ENCODE measurements at regions not wholly inside any gene's neighbourhood (a gene's known extent, or its start where the extent isn't known, plus 50 kb on each side); places are given as distances from the start of the nearest gene placed in this dataset.

- H3K79me2 ChIP-seq (ENCODE audit: control insufficient read depth, insufficient read depth, low read length) = no peaks in the 10 kb centered on the region
- FAIRE-seq = no peak
- H3K36me3 ChIP-seq (ENCODE audit: control insufficient read depth in 2 of 2, extremely low read depth in 1 of 2, insufficient read depth in 2 of 2, low read length in 2 of 2) = no peaks in the 10 kb centered on the region
- dilution Hi-C loops (cut with MboI; ENCODE audit: extremely low pct_ligation_motif_present, low sequenced_read_pairs) = no loop called here
- H3K9me1 ChIP-seq (ENCODE audit: control insufficient read depth, extremely low read depth, insufficient read depth, low read length) = no peaks in the 10 kb centered on the region
- no peak overlapping the region for H2AFZ ChIP-seq (ENCODE audit: control insufficient read depth, low read length)
- no peaks in the 10 kb centered on the region for H3K27me3 ChIP-seq (ENCODE audit: control insufficient read depth, extremely low read depth, insufficient read depth, low read length)
- no peak for DNase-seq (ENCODE audit: low read depth, low spot score)
- H3K9me3 ChIP-seq (ENCODE audit: control insufficient read depth, low read depth, low read length) = no peaks in the 10 kb centered on the region
- no peak overlapping the region for H3K4me3 ChIP-seq (ENCODE audit: control insufficient read depth in 2 of 3, extremely low read depth in 1 of 3, insufficient read depth in 2 of 3, low read depth in 1 of 3, low read length in 3 of 3)
- H3K27ac ChIP-seq (ENCODE audit: control insufficient read depth, insufficient read depth, low read length) = no peak overlapping the region
- TF ChIP-seq CTCF (optimal IDR thresholded peaks at IDR 0.05 in 1 of 3, IDR thresholded peaks at IDR 0.05 in 1 of 3, conservative IDR thresholded peaks at IDR 0.05 in 1 of 3; ENCODE audit: extremely low read depth in 1 of 3, insufficient read depth in 2 of 3, low read length in 3 of 3) = no peak
- no peak for TF ChIP-seq EZH2 (IDR thresholded peaks at IDR 0.05; ENCODE audit: low read length)
- H3K4me2 ChIP-seq (ENCODE audit: control insufficient read depth, extremely low read depth, insufficient read depth, low read depth, low read length) = no peak overlapping the region
- H4K20me1 ChIP-seq (ENCODE audit: control insufficient read depth, extremely low read depth, insufficient read depth, low read length) = no peaks in the 10 kb centered on the region
- H3K4me1 ChIP-seq (ENCODE audit: control insufficient read depth, extremely low read depth, insufficient read depth, low read length) = peaks cover 2% of the 10 kb centered on the region
- no peak overlapping the region for H3K9ac ChIP-seq (ENCODE audit: control insufficient read depth, extremely low read depth, insufficient read depth, low read length)
Observed at GRCh38 chr5:158082696-158083287, 223.8 kb upstream of the CLINT1 start.

- TF ChIP-seq CTCF (optimal IDR thresholded peaks at IDR 0.05 in 1 of 3, IDR thresholded peaks at IDR 0.05 in 1 of 3, conservative IDR thresholded peaks at IDR 0.05 in 1 of 3; ENCODE audit: extremely low read depth in 1 of 3, insufficient read depth in 2 of 3, low read length in 3 of 3) = no peak
- TF ChIP-seq EZH2 (IDR thresholded peaks at IDR 0.05; ENCODE audit: low read length) = no peak
- H3K27me3 ChIP-seq (ENCODE audit: control insufficient read depth, extremely low read depth, insufficient read depth, low read length) = no peaks in the 10 kb centered on the region
- peaks cover 2% of the 10 kb centered on the region for H3K4me1 ChIP-seq (ENCODE audit: control insufficient read depth, extremely low read depth, insufficient read depth, low read length)
- no peak overlapping the region for H3K9ac ChIP-seq (ENCODE audit: control insufficient read depth, extremely low read depth, insufficient read depth, low read length)
- dilution Hi-C loops (cut with MboI; ENCODE audit: extremely low pct_ligation_motif_present, low sequenced_read_pairs) = no loop called here
- no peak overlapping the region for H3K4me3 ChIP-seq (ENCODE audit: control insufficient read depth in 2 of 3, extremely low read depth in 1 of 3, insufficient read depth in 2 of 3, low read depth in 1 of 3, low read length in 3 of 3)
- no peak overlapping the region for H3K4me2 ChIP-seq (ENCODE audit: control insufficient read depth, extremely low read depth, insufficient read depth, low read depth, low read length)
- H4K20me1 ChIP-seq (ENCODE audit: control insufficient read depth, extremely low read depth, insufficient read depth, low read length) = no peaks in the 10 kb centered on the region
- DNase-seq (ENCODE audit: low read depth, low spot score) (no peak), FAIRE-seq (no peak)
- no peaks in the 10 kb centered on the region for H3K9me1 ChIP-seq (ENCODE audit: control insufficient read depth, extremely low read depth, insufficient read depth, low read length)
- H3K79me2 ChIP-seq (ENCODE audit: control insufficient read depth, insufficient read depth, low read length) = no peaks in the 10 kb centered on the region
- no peaks in the 10 kb centered on the region for H3K9me3 ChIP-seq (ENCODE audit: control insufficient read depth, low read depth, low read length)
- no peak overlapping the region for H3K27ac ChIP-seq (ENCODE audit: control insufficient read depth, insufficient read depth, low read length)
- H3K36me3 ChIP-seq (ENCODE audit: control insufficient read depth in 2 of 2, extremely low read depth in 1 of 2, insufficient read depth in 2 of 2, low read length in 2 of 2) = no peaks in the 10 kb centered on the region
- H2AFZ ChIP-seq (ENCODE audit: control insufficient read depth, low read length) = no peak overlapping the region
Observed at GRCh38 chr5:158080112-158080511, 221.2 kb upstream of the CLINT1 start.

Measured in keratinocyte (primary cell).